LNCaP clone FGC (cell line): ENCODE measurements at regions not wholly inside any gene's neighbourhood (a gene's known extent, or its start where the extent isn't known, plus 50 kb on each side); places are given as distances from the start of the nearest gene placed in this dataset.

Source experiments
- DNase-seq: peaks from one replicate; pipeline ENCODE4 v3.0.0-alpha.2; 2011; ENCODE audit warnings: low read depth
- H3K4me3 ChIP-seq: 2 replicates; pipeline ENCODE4 v1.5.1; 2011; ENCODE audit warnings: mild to moderate bottlenecking, low read depth, low read length, control low read depth
- CTCF ChIP-seq: IDR thresholded peaks from 2 replicates; pipeline ENCODE4 v1.5.1; 2012; ENCODE audit warnings: mild to moderate bottlenecking; ENCODE audit not compliant: control insufficient read depth, insufficient read depth; ENCODE audit errors: extremely low read depth

GRCh38 chr4:13986548-13986947, 359.0 kb upstream of the BOD1L1 start:
- H3K4me3 ChIP-seq: no peak overlapping the region
- TF ChIP-seq CTCF: no peak
- DNase-seq: no peak

- no peak overlapping the region for H3K4me3 ChIP-seq
- DNase-seq: no peak
- no peak for TF ChIP-seq CTCF
Observed at GRCh38 chr4:13988353-13989305, 361.1 kb upstream of the BOD1L1 start.

- H3K4me3 ChIP-seq: no peak overlapping the region
- no peak for TF ChIP-seq CTCF
- no peak for DNase-seq
Observed at GRCh38 chr4:13989501-13989900, 362.0 kb upstream of the BOD1L1 start.

GRCh38 chr4:13990596-13991589, 363.4 kb upstream of the BOD1L1 start:
- H3K4me3 ChIP-seq: no peak overlapping the region
- no peak for DNase-seq
- no peak for TF ChIP-seq CTCF

GRCh38 chr4:13992041-13992440, 364.5 kb upstream of the BOD1L1 start:
- no peak for TF ChIP-seq CTCF
- no peak for DNase-seq

GRCh38 chr4:13992975-13993520, 365.5 kb upstream of the BOD1L1 start:
- no peak for TF ChIP-seq CTCF

More at GRCh38 chr4:13992041-13992440, 364.5 kb upstream of the BOD1L1 start:
- H3K4me3 ChIP-seq: no peak overlapping the region

More at GRCh38 chr4:13992975-13993520, 365.5 kb upstream of the BOD1L1 start:
- no peak overlapping the region for H3K4me3 ChIP-seq
- no peak for DNase-seq
